Endothelial cell of umbilical vein (primary cell): ENCODE measurements at regions not wholly inside any gene's neighbourhood (a gene's known extent, or its start where the extent isn't known, plus 50 kb on each side); places are given as distances from the start of the nearest gene placed in this dataset.

Experiments used
- BruUV-seq: library from RNA; stranded (reverse); fragments of 400-500 nt; replicated peaks from 2 replicates; lab custom pipeline; 2021; lab: Mats Ljungman, UMichigan
- CTCF ChIA-PET: fragments of 300-600, 350-600 bp; sonication (Branson Sonifier 250); formaldehyde crosslinking; loops from one replicate; lab custom pipeline; 2021; ENCODE audit warnings: antibody characterized with exemption, inconsistent platforms; lab: Charles Lee
- POLR2A ChIA-PET: fragments of 300-600, 350-600 bp; sonication (Branson Sonifier 250); formaldehyde crosslinking; loops from one replicate; lab custom pipeline; 2021; ENCODE audit warnings: antibody characterized with exemption, inconsistent platforms; lab: Charles Lee
- DNase-seq: peaks from one replicate; pipeline ENCODE4 v3.0.0-alpha.2; 2011; ENCODE audit warnings: low read depth, low spot score
- FAIRE-seq: peaks from 2 replicates; lab custom pipeline; 2011; peaks lifted over from hg19 to GRCh38; lab: Jason Lieb, UNC
- H2AFZ ChIP-seq: 2 replicates; pipeline ENCODE4 v1.6.0; 2012; ENCODE audit warnings: low read depth, low read length, control low read depth, inconsistent platforms
- H3K27ac ChIP-seq: 2 replicates; pipeline ENCODE4 v1.5.1; 2011; ENCODE audit warnings: low read depth, mild to moderate bottlenecking, control low read depth, low read length, moderate library complexity; ENCODE audit not compliant: insufficient read depth
- H3K27me3 ChIP-seq, 2 experiments: 2 replicates each; pipeline versions ENCODE4 v1.6.0 to v1.6.1; 2011; ENCODE audit warnings: low read length in 2 of 2, mixed read lengths in 1 of 2; ENCODE audit not compliant: control insufficient read depth in 2 of 2, insufficient read depth in 2 of 2
- H3K36me3 ChIP-seq, 2 experiments: 2 replicates in 1 of 2; 3 replicates in 1 of 2; pipeline ENCODE4 v1.5.1; 2011; ENCODE audit warnings: low read length in 2 of 2, mild to moderate bottlenecking in 1 of 2, moderate library complexity in 1 of 2; ENCODE audit not compliant: control insufficient read depth in 2 of 2, insufficient read depth in 2 of 2; ENCODE audit errors: extremely low read depth in 1 of 2
- H3K4me1 ChIP-seq: 3 replicates; pipeline ENCODE4 v1.5.1; 2011; ENCODE audit warnings: mild to moderate bottlenecking, low read length; ENCODE audit not compliant: control insufficient read depth, insufficient read depth; ENCODE audit errors: extremely low read depth
- H3K4me2 ChIP-seq: 2 replicates; pipeline ENCODE4 v1.6.1; 2011; ENCODE audit warnings: low read length, control low read depth, mixed read lengths; ENCODE audit not compliant: insufficient read depth
- H3K4me3 ChIP-seq, 3 experiments: fragments of 200-600 bp in 1 of 3; sonication (generic), shearing (Covaris generic) in 1 of 3; replicated peaks in 1 of 3; 2 replicates each; pipeline ENCODE4 v1.5.1; 2011 to 2016; ENCODE audit warnings: control low read depth in 3 of 3, low read length in 3 of 3, mild to moderate bottlenecking in 2 of 3, inconsistent platforms in 1 of 3, low read depth in 1 of 3, moderate library complexity in 1 of 3; ENCODE audit not compliant: insufficient read depth in 1 of 3
- H3K79me2 ChIP-seq: 2 replicates; pipeline ENCODE4 v1.6.0; 2012; ENCODE audit warnings: low read length, inconsistent platforms; ENCODE audit not compliant: control insufficient read depth, insufficient read depth
- H3K9ac ChIP-seq: replicated peaks from 2 replicates; pipeline ENCODE3; 2011; ENCODE audit warnings: low read length, control low read depth; ENCODE audit not compliant: insufficient read depth; ENCODE audit errors: extremely low read depth
- H3K9me1 ChIP-seq: replicated peaks from 3 replicates; pipeline ENCODE4 v1.6.0; 2011; ENCODE audit warnings: mild to moderate bottlenecking, low read length; ENCODE audit not compliant: control insufficient read depth, insufficient read depth; ENCODE audit errors: extremely low read depth
- H3K9me3 ChIP-seq: replicated peaks from 2 replicates; pipeline ENCODE4 v1.5.1; 2012; ENCODE audit warnings: low read length, inconsistent platforms; ENCODE audit not compliant: control insufficient read depth, insufficient read depth
- H4K20me1 ChIP-seq: replicated peaks from 2 replicates; pipeline ENCODE3; 2011; ENCODE audit warnings: mild to moderate bottlenecking, low read length; ENCODE audit not compliant: control insufficient read depth, insufficient read depth; ENCODE audit errors: extremely low read depth
- CTCF ChIP-seq, 2 donors: IDR thresholded peaks; 1 replicate in 1 of 2; 2 replicates in 1 of 2; pipeline ENCODE4 v1.5.1; 2011; ENCODE audit warnings: low read length in 2 of 2, mild to moderate bottlenecking in 2 of 2, moderate library complexity in 2 of 2, control low read depth in 1 of 2, inconsistent platforms in 1 of 2, low read depth in 1 of 2; ENCODE audit not compliant: insufficient read depth in 1 of 2; ENCODE audit errors: extremely low read depth in 1 of 2
- EZH2 ChIP-seq: IDR thresholded peaks from 2 replicates; pipeline ENCODE4 v1.6.1; 2012; ENCODE audit warnings: borderline replicate concordance, low read depth, mild to moderate bottlenecking, moderate library complexity, low read length, inconsistent platforms; ENCODE audit not compliant: severe bottlenecking
- FOS ChIP-seq: IDR thresholded peaks from 2 replicates; pipeline ENCODE4 v1.6.1; 2011; ENCODE audit warnings: mild to moderate bottlenecking, low read length, moderate library complexity, borderline replicate concordance; ENCODE audit not compliant: insufficient read depth
- JUN ChIP-seq: IDR thresholded peaks from 2 replicates; pipeline ENCODE4 v1.6.1; 2011; ENCODE audit warnings: borderline replicate concordance, low read depth; ENCODE audit not compliant: insufficient read length, insufficient read depth
- MAX ChIP-seq: IDR thresholded peaks from 2 replicates; pipeline ENCODE4 v1.6.1; 2011; ENCODE audit not compliant: insufficient read depth, insufficient read length
- MYC ChIP-seq: IDR thresholded peaks from one replicate; pipeline ENCODE4 v1.6.1; 2011; ENCODE audit warnings: mild to moderate bottlenecking, low read depth, low read length
- POLR2A ChIP-seq: IDR thresholded peaks from 2 replicates; pipeline ENCODE4 v1.6.1; 2012; ENCODE audit warnings: low read depth, mild to moderate bottlenecking, control low read depth, low read length
- POLR2AphosphoS5 ChIP-seq: IDR thresholded peaks from 2 replicates; pipeline ENCODE4 v1.6.1; 2012; ENCODE audit warnings: low read depth, mild to moderate bottlenecking, control low read depth, low read length, moderate library complexity; ENCODE audit not compliant: insufficient read depth
- dilution Hi-C: fragments of 300-500 bp; cut with MboI; formaldehyde crosslinking; loops from one replicate; pipeline ENCODE4 v1.15.0; 2019; ENCODE audit warnings: low sequenced_read_pairs; ENCODE audit not compliant: extremely low pct_ligation_motif_present
- intact Hi-C: fragments of 100-400 bp; cut with micrococcal nuclease; formaldehyde crosslinking; loops from one replicate; pipeline ENCODE4 v1.10.0; 2022

GRCh38 chr5:57382655-57383054 lies 100.0 kb downstream of the ACTBL2 start:
- peak overlapping the region; percentile 38 for H3K4me2 ChIP-seq
- H4K20me1 ChIP-seq: no peaks in the 10 kb centered on the region
- no peak overlapping the region for H2AFZ ChIP-seq
- FAIRE-seq: no peak
- H3K79me2 ChIP-seq: no peaks in the 10 kb centered on the region
- H3K9me1 ChIP-seq: no peaks in the 10 kb centered on the region
- peaks cover 19% of the 10 kb centered on the region for H3K4me1 ChIP-seq
- H3K4me3 ChIP-seq: no peak overlapping the region
- no peaks in the 10 kb centered on the region for H3K36me3 ChIP-seq
- ChIA-PET CTCF (interaction anchor here (1.0 to 1.7 kb wide), 8 partner anchors 27 to 397 kb away, joined by 3 to 11 read pairs (median 6); no protein-coding TSS in a partner anchor), POLR2A (no interaction called here)
- H3K9me3 ChIP-seq: no peaks in the 10 kb centered on the region
- intact Hi-C loops (loop anchor here (1.0 to 2.0 kb wide), 5 partner anchors 53 to 1078 kb away; partner anchors contain the start of gene PLK2), dilution Hi-C loops (no loop called here)
- peak overlapping the region; percentile 61 for H3K9ac ChIP-seq
- H3K27ac ChIP-seq: peak overlapping the region; percentile 94
- no peak for DNase-seq
- TF ChIP-seq CTCF (IDR thresholded peaks at IDR 0.05; ENCODE audit: extremely low read depth in 1 of 2, insufficient read depth in 1 of 2, low read depth in 1 of 2, low read length in 2 of 2) (no peak), MAX (no peak), MYC (no peak), EZH2 (no peak), POLR2A (no peak), JUN (no peak), POLR2AphosphoS5 (no peak), FOS (no peak)
- BruUV-seq: TSS peak; percentile 40
- H3K27me3 ChIP-seq: no peaks in the 10 kb centered on the region
